ENCODE measurements at regions not wholly inside any gene's neighbourhood (a gene's known extent, or its start where the extent isn't known, plus 50 kb on each side); places are given as distances from the start of the nearest gene placed in this dataset.
"Not testable (repeated sequence)": the region's sequence is repeated elsewhere in the genome, so short reads cannot be mapped to it uniquely, and the experiment has no call there.

GRCh38 chrX:1700757-1701156, 85.9 kb downstream of the ASMT start:
- DNase-seq, result no peak

- DNase-seq, result not testable (repeated sequence)
Observed at GRCh38 chrX:1701396-1701901, 86.6 kb downstream of the ASMT start.

GRCh38 chrX:1702142-1702541, 87.3 kb downstream of the ASMT start:
- not testable (repeated sequence) for DNase-seq

- DNase-seq, result not testable (repeated sequence)
Observed at GRCh38 chrX:1702557-1702956, 87.7 kb downstream of the ASMT start.

GRCh38 chrX:1709277-1709676, 94.4 kb downstream of the ASMT start:
- not testable (repeated sequence) for DNase-seq

GRCh38 chrX:1713296-1713695, 98.4 kb downstream of the ASMT start:
- DNase-seq, result no peak

GRCh38 chrX:1717373-1717772, 102.5 kb downstream of the ASMT start:
- DNase-seq, result no peak

- peak; percentile 58 for DNase-seq
Observed at GRCh38 chrX:1719270-1719669, 104.4 kb downstream of the ASMT start.

- DNase-seq, result no peak
Observed at GRCh38 chrX:1720836-1721235, 106.0 kb downstream of the ASMT start.

- no peak for DNase-seq
Observed at GRCh38 chrX:1725472-1725871, 110.6 kb downstream of the ASMT start.

- peak; percentile 98 for DNase-seq
Observed at GRCh38 chrX:1727531-1728027, 112.7 kb downstream of the ASMT start.

GRCh38 chrX:1734806-1735205, 119.9 kb downstream of the ASMT start:
- no peak for DNase-seq

- DNase-seq, result no peak
Observed at GRCh38 chrX:1741816-1742394, 127.0 kb downstream of the ASMT start.

GRCh38 chrX:1743105-1743504, 128.2 kb downstream of the ASMT start:
- DNase-seq, result no peak

- no peak for DNase-seq
Observed at GRCh38 chrX:1743663-1744062, 128.8 kb downstream of the ASMT start.

GRCh38 chrX:1748408-1748807, 133.5 kb downstream of the ASMT start:
- no peak for DNase-seq

GRCh38 chrX:1749499-1749898, 134.6 kb downstream of the ASMT start:
- no peak for DNase-seq

- DNase-seq, result no peak
Observed at GRCh38 chrX:1750267-1750666, 135.4 kb downstream of the ASMT start.

- DNase-seq, result no peak
Observed at GRCh38 chrX:1751781-1752180, 136.9 kb downstream of the ASMT start.

- DNase-seq, result not testable (repeated sequence)
Observed at GRCh38 chrX:1752799-1753198, 137.9 kb downstream of the ASMT start.

- peak; percentile 56 for DNase-seq
Observed at GRCh38 chrX:1754077-1754476, 139.2 kb downstream of the ASMT start.

- DNase-seq, result no peak
Observed at GRCh38 chrX:1763294-1763693, 148.4 kb downstream of the ASMT start.

GRCh38 chrX:1764883-1765364, 150.1 kb downstream of the ASMT start:
- DNase-seq, result not testable (repeated sequence)

- no peak for DNase-seq
Observed at GRCh38 chrX:1767026-1767425, 152.2 kb downstream of the ASMT start.

- DNase-seq, result no peak
Observed at GRCh38 chrX:1778817-1779216, 164.0 kb downstream of the ASMT start.

Measured in islet precursor cell (in vitro differentiated cells).